ENCODE measurements at regions not wholly inside any gene's neighbourhood (a gene's known extent, or its start where the extent isn't known, plus 50 kb on each side); places are given as distances from the start of the nearest gene placed in this dataset.
"Not testable (repeated sequence)": the region's sequence is repeated elsewhere in the genome, so short reads cannot be mapped to it uniquely, and the experiment has no call there.

GRCh38 chr9:115759426-115759825, 394.2 kb upstream of the PAPPA start:
- DNase-seq = no peak

- no peak for DNase-seq
Observed at GRCh38 chr9:115764645-115765044, 388.9 kb upstream of the PAPPA start.

- DNase-seq = no peak
Observed at GRCh38 chr9:115765060-115765459, 388.5 kb upstream of the PAPPA start.

- DNase-seq = no peak
Observed at GRCh38 chr9:115766370-115766955, 387.1 kb upstream of the PAPPA start.

GRCh38 chr9:115770521-115770920, 383.1 kb upstream of the PAPPA start:
- no peak for DNase-seq

GRCh38 chr9:115775659-115776058, 377.9 kb upstream of the PAPPA start:
- DNase-seq = no peak

- DNase-seq = no peak
Observed at GRCh38 chr9:115777610-115778009, 376.0 kb upstream of the PAPPA start.

GRCh38 chr9:115781070-115781736, 372.4 kb upstream of the PAPPA start:
- no peak for DNase-seq

GRCh38 chr9:115786321-115786720, 367.3 kb upstream of the PAPPA start:
- no peak for DNase-seq

- DNase-seq = no peak
Observed at GRCh38 chr9:115790520-115790919, 363.1 kb upstream of the PAPPA start.

- no peak for DNase-seq
Observed at GRCh38 chr9:115794921-115795475, 358.6 kb upstream of the PAPPA start.

GRCh38 chr9:115799734-115800133, 353.9 kb upstream of the PAPPA start:
- DNase-seq = no peak

GRCh38 chr9:115804206-115804605, 349.4 kb upstream of the PAPPA start:
- DNase-seq = no peak

- no peak for DNase-seq
Observed at GRCh38 chr9:115808108-115808507, 345.5 kb upstream of the PAPPA start.

- DNase-seq = no peak
Observed at GRCh38 chr9:115808695-115809094, 344.9 kb upstream of the PAPPA start.

- DNase-seq = no peak
Observed at GRCh38 chr9:115810166-115810565, 343.4 kb upstream of the PAPPA start.

GRCh38 chr9:115814081-115814480, 339.5 kb upstream of the PAPPA start:
- DNase-seq = no peak

GRCh38 chr9:115815786-115816185, 337.8 kb upstream of the PAPPA start:
- no peak for DNase-seq

- DNase-seq = not testable (repeated sequence)
Observed at GRCh38 chr9:115818651-115819050, 334.9 kb upstream of the PAPPA start.

- no peak for DNase-seq
Observed at GRCh38 chr9:115832031-115832430, 321.6 kb upstream of the PAPPA start.

GRCh38 chr9:115837618-115838017, 316.0 kb upstream of the PAPPA start:
- DNase-seq = no peak

- no peak for DNase-seq
Observed at GRCh38 chr9:115838417-115838816, 315.2 kb upstream of the PAPPA start.

- DNase-seq = not testable (repeated sequence)
Observed at GRCh38 chr9:115844433-115844832, 309.2 kb upstream of the PAPPA start.

- no peak for DNase-seq
Observed at GRCh38 chr9:115845648-115846312, 307.8 kb upstream of the PAPPA start.

Data from NCI-H510A treated with DMSO at 0.1 percent for 48 hours (cell line).